HG03108 (cell line): ENCODE measurements at regions not wholly inside any gene's neighbourhood (a gene's known extent, or its start where the extent isn't known, plus 50 kb on each side); places are given as distances from the start of the nearest gene placed in this dataset.

Experiments used
- ATAC-seq: cut with Tn5 transposase; IDR thresholded peaks from one replicate; pipeline ENCODE4 v1.9.1; 2021; ENCODE audit warnings: moderate library complexity; ENCODE audit not compliant: unreplicated experiment

- ATAC-seq: no peak
Measured at GRCh38 chr12:125412506-125412905, 347.3 kb downstream of the AACS start.

- ATAC-seq: no peak
Measured at GRCh38 chr12:125417446-125417845, 352.2 kb downstream of the AACS start.

GRCh38 chr12:125418902-125419564 lies 353.8 kb downstream of the AACS start:
- ATAC-seq: no peak

- ATAC-seq: no peak
Measured at GRCh38 chr12:125424909-125425308, 359.7 kb downstream of the AACS start.

GRCh38 chr12:125431516-125431915 lies 366.3 kb downstream of the AACS start:
- no peak for ATAC-seq

GRCh38 chr12:125434131-125434530 lies 368.9 kb downstream of the AACS start:
- no peak for ATAC-seq

GRCh38 chr12:125434936-125435443 lies 369.8 kb downstream of the AACS start:
- peak; percentile 55 for ATAC-seq

- ATAC-seq: no peak
Measured at GRCh38 chr12:125435871-125436270, 370.6 kb downstream of the AACS start.

- no peak for ATAC-seq
Measured at GRCh38 chr12:125436686-125437085, 371.5 kb downstream of the AACS start.

- ATAC-seq: no peak
Measured at GRCh38 chr12:125440399-125440798, 375.2 kb downstream of the AACS start.

GRCh38 chr12:125443341-125443740 lies 378.1 kb downstream of the AACS start:
- ATAC-seq: no peak

GRCh38 chr12:125451408-125451807 lies 386.2 kb downstream of the AACS start:
- ATAC-seq: no peak

- ATAC-seq: no peak
Measured at GRCh38 chr12:125453751-125454150, 388.5 kb downstream of the AACS start.

- no peak for ATAC-seq
Measured at GRCh38 chr12:125454291-125454690, 389.1 kb downstream of the AACS start.

- no peak for ATAC-seq
Measured at GRCh38 chr12:125454786-125455480, 389.7 kb downstream of the AACS start.

GRCh38 chr12:125455556-125455955 lies 390.3 kb downstream of the AACS start:
- ATAC-seq: no peak

GRCh38 chr12:125458552-125459268 lies 393.5 kb downstream of the AACS start:
- ATAC-seq: no peak

GRCh38 chr12:125461831-125462230 lies 396.6 kb downstream of the AACS start:
- no peak for ATAC-seq

GRCh38 chr12:125463386-125463785 lies 398.2 kb downstream of the AACS start:
- ATAC-seq: no peak

GRCh38 chr12:125467363-125467762 lies 402.1 kb downstream of the AACS start:
- no peak for ATAC-seq

- ATAC-seq: no peak
Measured at GRCh38 chr12:125469683-125470082, 404.4 kb downstream of the AACS start.
